NCI-H146 treated with DMSO at 0.1 percent for 48 hours (cell line): ENCODE measurements at regions not wholly inside any gene's neighbourhood (a gene's known extent, or its start where the extent isn't known, plus 50 kb on each side); places are given as distances from the start of the nearest gene placed in this dataset.

ENCODE experiments used
- DNase-seq: peaks from one replicate; lab custom pipeline; 2025; ENCODE audit not compliant: unreplicated experiment; lab: John Stamatoyannopoulos, UW

- no peak for DNase-seq
Measured at GRCh38 chr13:109537584-109537983, 248.8 kb downstream of the IRS2 start.

GRCh38 chr13:109533350-109533749, 253.0 kb downstream of the IRS2 start:
- no peak for DNase-seq

- no peak for DNase-seq
Measured at GRCh38 chr13:109529964-109530363, 256.4 kb downstream of the IRS2 start.

GRCh38 chr13:109521719-109522118, 264.7 kb downstream of the IRS2 start:
- no peak for DNase-seq

- no peak for DNase-seq
Measured at GRCh38 chr13:109517517-109517916, 268.9 kb downstream of the IRS2 start.

GRCh38 chr13:109516186-109516585, 270.2 kb downstream of the IRS2 start:
- DNase-seq: no peak

- DNase-seq: no peak
Measured at GRCh38 chr13:109510013-109510412, 276.4 kb downstream of the IRS2 start.

- DNase-seq: no peak
Measured at GRCh38 chr13:109509154-109509900, 277.1 kb downstream of the IRS2 start.

GRCh38 chr13:109500146-109500773, 286.1 kb downstream of the IRS2 start:
- peak; percentile 23 for DNase-seq

GRCh38 chr13:109497917-109498316, 288.5 kb downstream of the IRS2 start:
- no peak for DNase-seq

- no peak for DNase-seq
Measured at GRCh38 chr13:109496216-109496615, 290.2 kb downstream of the IRS2 start.

- peak; percentile 50 for DNase-seq
Measured at GRCh38 chr13:109494925-109495369, 291.4 kb downstream of the IRS2 start.

- no peak for DNase-seq
Measured at GRCh38 chr13:109485136-109485794, 301.1 kb downstream of the IRS2 start.

GRCh38 chr13:109483284-109483683, 303.1 kb downstream of the IRS2 start:
- DNase-seq: no peak

GRCh38 chr13:109481040-109481439, 305.3 kb downstream of the IRS2 start:
- no peak for DNase-seq

- DNase-seq: no peak
Measured at GRCh38 chr13:109480011-109480955, 306.1 kb downstream of the IRS2 start.

- DNase-seq: no peak
Measured at GRCh38 chr13:109479534-109479933, 306.8 kb downstream of the IRS2 start.

GRCh38 chr13:109476001-109476400, 310.4 kb downstream of the IRS2 start:
- DNase-seq: no peak

- DNase-seq: no peak
Measured at GRCh38 chr13:109468123-109468522, 318.3 kb downstream of the IRS2 start.

- no peak for DNase-seq
Measured at GRCh38 chr13:109465148-109465547, 321.2 kb downstream of the IRS2 start.
